NCI-H774 (cell line): ENCODE measurements at regions not wholly inside any gene's neighbourhood (a gene's known extent, or its start where the extent isn't known, plus 50 kb on each side); places are given as distances from the start of the nearest gene placed in this dataset.

Source experiments
- DNase-seq: peaks from one replicate; lab custom pipeline; 2025; lab: John Stamatoyannopoulos, UW

GRCh38 chr6:81475646-81476045, 276.8 kb downstream of the TENT5A start:
- DNase-seq: no peak

GRCh38 chr6:81465859-81466258, 286.6 kb downstream of the TENT5A start:
- no peak for DNase-seq

DNA sequence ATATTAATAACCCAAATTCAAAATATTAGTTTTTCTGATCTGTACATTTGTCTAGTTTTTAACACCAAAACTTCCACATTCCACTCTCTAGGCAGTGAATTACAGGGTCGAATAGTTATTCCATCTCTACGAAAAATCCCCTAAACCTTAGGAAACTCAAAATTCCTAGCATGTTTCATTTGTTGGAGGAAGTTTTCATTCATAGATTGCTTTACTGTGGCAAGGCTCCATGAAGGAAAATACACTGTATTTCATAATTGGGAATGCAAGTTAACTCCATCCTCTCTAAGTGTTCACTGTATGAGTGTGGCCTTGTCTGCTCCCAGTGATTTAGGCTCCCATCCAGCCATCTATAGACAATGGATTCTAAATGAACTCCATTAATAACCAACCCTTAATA, 296.1 kb downstream of the TENT5A start:
- no peak for DNase-seq

DNA sequence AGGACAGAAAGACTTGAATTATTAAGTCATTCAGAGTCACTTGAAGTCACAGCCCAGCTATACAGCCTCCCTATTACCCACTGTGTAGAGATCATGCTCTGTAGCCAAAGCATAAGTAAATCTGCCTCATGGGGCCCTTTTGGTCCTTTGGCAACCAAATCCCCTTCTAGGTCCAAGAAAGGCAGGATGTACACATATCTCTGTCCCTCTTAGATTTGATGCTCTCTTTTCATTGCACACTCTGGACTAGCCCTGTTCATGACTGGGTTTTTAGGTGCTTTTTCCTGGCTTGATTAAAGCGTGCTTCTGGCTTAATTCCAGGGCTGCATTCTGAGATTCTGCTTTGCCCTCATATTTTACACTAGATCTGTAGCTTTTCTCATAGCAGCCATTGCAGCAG, 296.8 kb downstream of the TENT5A start:
- no peak for DNase-seq

GRCh38 chr6:81451787-81452186, 300.7 kb downstream of the TENT5A start:
- peak; percentile 78 for DNase-seq

DNA sequence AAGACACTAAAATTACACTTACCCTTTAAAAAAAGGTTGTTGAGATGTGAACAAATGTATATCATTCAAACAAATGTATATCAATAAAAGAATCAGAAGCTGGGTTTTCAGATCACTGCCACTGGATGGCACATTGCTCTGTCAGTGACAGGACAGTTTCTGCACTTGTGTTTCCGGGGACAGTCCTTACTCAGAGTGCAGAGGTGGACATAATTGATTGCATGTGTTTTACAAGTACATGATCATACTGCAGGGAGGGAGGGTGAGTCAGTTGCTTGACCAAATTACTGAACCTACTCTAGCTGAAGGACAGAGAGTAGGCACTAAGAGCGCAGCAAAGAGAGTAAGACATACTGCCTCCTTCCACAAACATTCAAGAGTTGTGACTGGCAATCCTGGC, 302.3 kb downstream of the TENT5A start:
- DNase-seq: no peak

GRCh38 chr6:81446509-81446908, 306.0 kb downstream of the TENT5A start:
- DNase-seq: no peak

- no peak for DNase-seq
Observed at GRCh38 chr6:81439417-81439816, 313.1 kb downstream of the TENT5A start.

DNA sequence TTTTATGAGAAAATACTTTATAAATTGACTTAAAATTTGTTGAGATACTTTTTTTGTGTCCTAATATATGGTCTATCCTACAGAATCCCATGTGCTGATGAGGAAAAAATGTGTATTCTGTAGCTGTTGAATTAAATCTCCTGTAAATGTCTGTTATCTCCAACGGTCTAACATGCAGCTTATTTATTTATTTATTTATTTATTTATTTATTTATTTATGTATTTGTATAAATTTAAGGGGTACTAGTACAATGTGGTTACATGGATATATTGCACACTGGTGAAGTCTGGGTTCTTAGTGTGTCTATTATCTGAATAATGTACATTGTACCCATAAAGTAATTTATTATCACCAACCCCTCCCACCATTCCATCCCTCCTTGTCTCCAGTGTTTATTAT, 315.5 kb downstream of the TENT5A start:
- no peak for DNase-seq

GRCh38 chr6:81413306-81413705, 339.2 kb downstream of the TENT5A start:
- DNase-seq: no peak

- DNase-seq: no peak
Observed at GRCh38 chr6:81401970-81402690, 350.4 kb downstream of the TENT5A start.

- DNase-seq: no peak
Observed at GRCh38 chr6:81396916-81397315, 355.6 kb downstream of the TENT5A start.

DNA sequence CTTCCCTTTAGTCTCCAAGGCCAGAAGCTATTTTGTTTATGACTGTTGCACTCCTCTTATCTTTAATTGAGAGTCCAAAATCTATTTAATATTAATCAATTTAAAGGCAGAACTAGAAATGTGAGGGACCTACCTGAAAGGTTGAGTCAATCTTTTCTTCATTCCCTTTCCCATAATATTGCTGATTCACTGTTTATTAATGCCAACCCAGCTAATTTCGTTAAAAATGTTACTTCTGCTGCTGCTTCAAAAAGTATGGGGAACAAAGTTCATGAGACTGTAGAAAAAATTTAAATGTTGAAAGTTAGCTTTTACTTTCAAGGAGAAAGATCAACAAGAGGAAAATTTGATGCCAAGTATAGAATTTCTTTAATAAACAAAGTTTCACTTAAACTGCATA, 365.3 kb downstream of the TENT5A start:
- DNase-seq: no peak

DNA sequence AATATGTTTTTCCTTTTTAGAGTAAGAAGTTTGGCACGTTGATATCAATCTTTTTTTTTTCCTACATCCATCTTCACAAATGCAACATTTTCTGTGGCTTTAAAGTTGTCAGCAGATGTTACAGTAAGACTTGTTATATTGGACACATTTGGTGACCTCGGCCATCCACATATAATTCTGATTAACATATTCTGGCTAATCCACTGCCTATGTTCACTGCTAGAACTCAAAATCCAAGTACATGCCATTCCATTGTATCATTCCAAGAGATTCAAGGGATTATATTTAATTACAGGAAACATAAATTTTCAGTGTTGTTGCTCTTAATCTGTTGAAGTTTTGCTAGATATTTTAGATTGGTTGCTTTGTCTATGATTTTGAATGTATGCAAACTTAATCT, 367.6 kb downstream of the TENT5A start:
- no peak for DNase-seq

DNA sequence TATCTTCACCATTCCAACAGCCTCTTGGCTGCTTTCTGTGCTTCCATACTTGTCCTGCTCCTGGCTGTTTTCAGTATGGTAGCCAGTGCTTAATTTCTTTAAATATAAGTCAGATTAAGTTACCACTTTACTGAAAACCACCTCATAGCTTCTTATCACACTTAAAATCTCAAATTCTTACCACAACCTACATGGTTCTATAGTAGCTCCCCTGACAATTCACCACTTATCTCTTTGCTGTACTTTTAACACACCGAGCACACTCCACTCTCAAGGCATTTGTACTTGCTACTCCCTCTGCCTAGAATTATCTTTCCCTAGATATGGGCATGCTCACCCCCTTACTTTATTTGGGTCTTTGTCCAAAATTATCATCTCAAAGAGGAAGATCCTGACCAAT, 369.0 kb downstream of the TENT5A start:
- no peak for DNase-seq

DNA sequence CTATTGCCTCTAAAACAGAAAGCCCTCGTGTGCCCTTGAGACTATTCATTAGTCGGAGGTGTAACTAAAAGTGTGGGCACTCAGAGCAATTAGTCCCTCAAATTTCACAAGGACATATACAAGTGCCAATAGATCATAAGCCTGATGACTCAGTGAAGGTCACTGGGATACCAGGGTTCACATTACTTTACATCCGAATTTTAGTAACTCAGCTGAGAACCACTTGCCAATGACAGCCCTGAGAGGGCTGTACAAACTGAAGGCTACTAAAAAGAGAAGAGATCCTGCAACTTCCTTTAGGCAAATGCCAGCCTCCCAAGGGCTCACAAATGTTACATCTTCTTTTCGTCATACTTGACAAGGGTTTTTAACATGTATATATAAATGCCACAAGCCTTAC, 369.6 kb downstream of the TENT5A start:
- DNase-seq: no peak

DNA sequence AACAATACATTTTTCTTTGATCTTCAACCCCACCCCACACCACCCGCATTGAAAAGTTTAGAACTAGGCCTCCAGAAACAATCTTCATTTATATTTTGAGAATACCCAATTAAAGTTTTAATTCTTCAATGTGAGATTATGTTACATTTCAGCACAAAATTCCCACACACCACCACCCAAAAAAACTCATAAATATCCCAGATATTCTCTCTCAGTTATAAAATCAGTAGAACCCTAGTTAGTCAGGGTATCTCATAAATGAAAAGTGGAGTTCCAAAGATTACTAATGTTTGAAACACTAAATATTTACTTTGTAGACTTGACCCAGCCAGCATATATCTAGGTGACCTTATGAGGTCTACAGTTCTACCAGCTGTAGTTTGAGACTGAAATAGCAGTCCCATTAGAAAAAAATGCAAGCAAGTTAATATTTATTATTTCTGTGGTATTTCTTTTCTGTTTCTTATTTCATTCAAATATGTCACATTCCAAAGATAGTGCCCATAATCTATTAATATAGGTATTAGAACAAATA, 371.0 kb downstream of the TENT5A start:
- DNase-seq: no peak

- DNase-seq: no peak
Observed at GRCh38 chr6:81380718-81381338, 371.7 kb downstream of the TENT5A start.

GRCh38 chr6:81376745-81377144, 375.7 kb downstream of the TENT5A start:
- DNase-seq: no peak

DNA sequence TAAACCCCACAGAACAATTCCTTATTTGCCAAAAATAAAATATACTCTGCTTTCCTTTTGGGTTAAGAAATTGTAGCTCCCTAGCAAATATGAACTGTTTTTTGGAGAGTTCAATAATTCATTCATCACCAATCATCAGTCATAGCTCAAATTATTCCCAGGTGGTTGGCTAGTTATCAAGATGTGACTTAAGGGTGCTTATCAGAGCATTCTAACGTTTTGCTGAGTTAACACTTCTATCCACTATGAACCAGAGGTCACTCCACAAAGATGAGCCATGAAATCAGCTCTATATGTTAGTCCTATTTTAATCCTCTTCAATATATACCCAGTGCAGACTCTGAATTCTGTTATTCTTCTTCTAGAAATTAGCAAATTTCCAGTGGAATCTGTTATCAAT, 379.1 kb downstream of the TENT5A start:
- DNase-seq: no peak

DNA sequence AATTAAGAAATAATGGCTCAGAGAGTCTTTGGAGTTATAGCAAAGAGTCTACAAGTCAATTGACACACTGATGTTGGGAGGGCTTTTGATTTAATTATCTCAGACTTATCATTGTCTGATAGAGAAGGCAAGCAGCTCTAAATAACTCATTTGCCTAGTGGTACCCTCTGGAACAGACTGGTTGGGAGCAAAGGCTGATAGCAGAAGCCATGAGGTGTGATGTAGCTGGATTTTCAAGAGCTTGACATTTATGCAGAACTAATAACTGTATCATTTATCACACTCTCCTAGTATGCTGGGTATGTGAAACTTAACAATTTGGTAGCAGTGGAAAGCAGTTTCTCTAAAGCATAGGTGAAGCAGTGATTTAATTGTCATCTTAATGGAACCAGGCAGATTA, 380.6 kb downstream of the TENT5A start:
- no peak for DNase-seq

- DNase-seq: no peak
Observed at GRCh38 chr6:81366972-81367371, 385.5 kb downstream of the TENT5A start.

DNA sequence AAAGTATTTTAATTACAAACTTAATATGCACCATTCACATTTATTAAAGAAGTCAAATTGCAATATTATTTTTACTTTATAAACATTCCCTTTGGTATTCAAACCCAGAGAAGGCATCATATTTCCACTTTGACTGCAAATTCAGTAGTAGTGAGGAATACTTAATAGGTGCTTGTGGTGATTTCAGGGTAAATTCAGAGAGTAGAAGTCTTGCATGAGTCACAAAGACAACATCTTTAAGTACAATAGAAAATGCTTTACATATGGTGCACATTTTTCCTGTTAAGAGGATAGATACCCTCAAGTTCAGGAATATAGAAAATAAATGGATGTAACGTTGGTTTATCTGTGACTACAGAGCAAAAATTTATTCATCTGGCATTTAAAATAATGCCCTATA, 390.2 kb downstream of the TENT5A start:
- DNase-seq: no peak

GRCh38 chr6:81353262-81353661, 399.2 kb downstream of the TENT5A start:
- DNase-seq: no peak
